ENCODE measurements at regions not wholly inside any gene's neighbourhood (a gene's known extent, or its start where the extent isn't known, plus 50 kb on each side); places are given as distances from the start of the nearest gene placed in this dataset.

DNA sequence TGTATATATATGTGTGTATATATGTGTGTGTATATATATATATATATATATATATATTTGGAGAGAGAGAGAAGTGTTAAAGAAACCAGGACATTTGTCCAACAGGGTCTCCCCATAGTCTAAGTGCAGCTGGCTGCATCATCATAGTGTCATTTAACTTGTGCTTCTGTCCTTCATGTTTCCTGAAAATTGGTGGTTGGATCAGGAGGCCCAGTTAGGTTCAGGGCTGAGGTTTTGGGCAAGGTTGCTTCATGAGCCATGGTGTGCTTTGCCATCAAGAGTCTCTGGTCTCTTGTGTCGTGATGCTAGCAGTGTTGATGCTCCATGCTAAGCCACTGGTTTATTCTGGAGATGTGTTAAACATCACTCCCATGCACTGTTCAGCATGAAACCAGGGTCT lies 85.3 kb downstream of the C16orf95 start:
- TF ChIP-seq, protein P1, sequence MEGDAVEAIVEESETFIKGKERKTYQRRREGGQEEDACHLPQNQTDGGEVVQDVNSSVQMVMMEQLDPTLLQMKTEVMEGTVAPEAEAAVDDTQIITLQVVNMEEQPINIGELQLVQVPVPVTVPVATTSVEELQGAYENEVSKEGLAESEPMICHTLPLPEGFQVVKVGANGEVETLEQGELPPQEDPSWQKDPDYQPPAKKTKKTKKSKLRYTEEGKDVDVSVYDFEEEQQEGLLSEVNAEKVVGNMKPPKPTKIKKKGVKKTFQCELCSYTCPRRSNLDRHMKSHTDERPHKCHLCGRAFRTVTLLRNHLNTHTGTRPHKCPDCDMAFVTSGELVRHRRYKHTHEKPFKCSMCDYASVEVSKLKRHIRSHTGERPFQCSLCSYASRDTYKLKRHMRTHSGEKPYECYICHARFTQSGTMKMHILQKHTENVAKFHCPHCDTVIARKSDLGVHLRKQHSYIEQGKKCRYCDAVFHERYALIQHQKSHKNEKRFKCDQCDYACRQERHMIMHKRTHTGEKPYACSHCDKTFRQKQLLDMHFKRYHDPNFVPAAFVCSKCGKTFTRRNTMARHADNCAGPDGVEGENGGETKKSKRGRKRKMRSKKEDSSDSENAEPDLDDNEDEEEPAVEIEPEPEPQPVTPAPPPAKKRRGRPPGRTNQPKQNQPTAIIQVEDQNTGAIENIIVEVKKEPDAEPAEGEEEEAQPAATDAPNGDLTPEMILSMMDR (IDR thresholded peaks at IDR 0.05), result no peak
- TF ChIP-seq POLR2A (IDR thresholded peaks at IDR 0.05), result no peak
